ENCODE measurements at regions not wholly inside any gene's neighbourhood (a gene's known extent, or its start where the extent isn't known, plus 50 kb on each side); places are given as distances from the start of the nearest gene placed in this dataset.
"Not testable (repeated sequence)": the region's sequence is repeated elsewhere in the genome, so short reads cannot be mapped to it uniquely, and the experiment has no call there.

- TF ChIP-seq ZXDC (CRISPR knock-in tag; IDR thresholded peaks at IDR 0.05) (no peak), NAIF1 (CRISPR knock-in tag; IDR thresholded peaks at IDR 0.05; ENCODE audit: borderline replicate concordance) (no peak), ZNF780A (CRISPR knock-in tag; IDR thresholded peaks at IDR 0.05) (no peak)
Measured at GRCh38 chr5:121053055-121053985, 589.2 kb downstream of the PRR16 start (continued).

GRCh38 chr5:121055586-121055985, 591.5 kb downstream of the PRR16 start:
- Histone ChIP-seq H4K20me1 (ENCODE audit: insufficient read depth, low read length) (no peaks in the 10 kb centered on the region), H3K27ac (ENCODE audit: extremely low read length, insufficient read depth, low read length) (no peak overlapping the region), H3K4me1 (ENCODE audit: insufficient read depth, low read length) (no peaks in the 10 kb centered on the region), H2AFZ (ENCODE audit: low read length) (no peak overlapping the region), H3K27me3 (ENCODE audit: control insufficient read depth in 1 of 2, insufficient read depth in 2 of 2, low read length in 2 of 2) (no peaks in the 10 kb centered on the region), H3K4me2 (ENCODE audit: low read depth, low read length) (no peak overlapping the region), H3K9ac (ENCODE audit: insufficient read depth, low read depth, low read length) (no peak overlapping the region), H3K9me3 (ENCODE audit: low read length) (no peaks in the 10 kb centered on the region), H3K79me2 (ENCODE audit: insufficient read depth, low read length) (no peaks in the 10 kb centered on the region), H3K36me3 (replicated peaks in 1 of 2; ENCODE audit: control insufficient read depth in 1 of 2, insufficient read depth in 2 of 2, low read length in 2 of 2) (no peaks in the 10 kb centered on the region), H3K4me3 (replicated peaks in 1 of 3; ENCODE audit: insufficient read depth in 1 of 3, low read depth in 2 of 3, low read length in 3 of 3) (no peak overlapping the region)
- ATAC-seq, result no peak
- no peak for DNase-seq (ENCODE audit: low spot score)
- TF ChIP-seq ZNF589 (CRISPR knock-in tag; conservative IDR thresholded peaks at IDR 0.05), result no peak
- TF ChIP-seq ZFP82 (CRISPR knock-in tag; IDR thresholded peaks at IDR 0.05; ENCODE audit: borderline replicate concordance), result no peak
- TF ChIP-seq FLYWCH1 (CRISPR knock-in tag; IDR thresholded peaks at IDR 0.05), result no peak
- no peak for TF ChIP-seq ZEB1 (IDR thresholded peaks at IDR 0.05; ENCODE audit: insufficient replicate concordance, low read depth)
- no peak for FAIRE-seq
- intact Hi-C loops (cut with micrococcal nuclease; ENCODE audit: unreplicated experiment), result no loop called here
- BruUV-seq (replicated peaks), result no TSS peak
- in situ Hi-C loops (cut with HindIII; ENCODE audit: extremely low pct_ligation_motif_present, low pct_unique_long_range_greater_than_20kb), result no loop called here
- WGBS (ENCODE audit: low lambda C conversion rate), result 83% methylated on average over 1 of the region's 1 CpG
- POLR2A ChIA-PET, result no interaction called here
- CTCF ChIA-PET (ENCODE audit: low intra/inter-chr PET ratio, low total read pairs), result no interaction called here

- POLR2A ChIA-PET, result not testable (repeated sequence)
Measured at GRCh38 chr5:121064241-121064640, 600.1 kb downstream of the PRR16 start.

More at GRCh38 chr5:121064241-121064640, 600.1 kb downstream of the PRR16 start:
- DNase-seq (ENCODE audit: low spot score); CTCF ChIA-PET (ENCODE audit: low intra/inter-chr PET ratio, low total read pairs); intact Hi-C loops (cut with micrococcal nuclease; ENCODE audit: unreplicated experiment); H3K27me3 ChIP-seq (ENCODE audit: control insufficient read depth in 1 of 2, insufficient read depth in 2 of 2, low read length in 2 of 2); BruUV-seq (replicated peaks); H4K20me1 ChIP-seq (ENCODE audit: insufficient read depth, low read length); H2AFZ ChIP-seq (ENCODE audit: low read length); H3K4me3 ChIP-seq (replicated peaks in 1 of 3; ENCODE audit: insufficient read depth in 1 of 3, low read depth in 2 of 3, low read length in 3 of 3); ATAC-seq; H3K79me2 ChIP-seq (ENCODE audit: insufficient read depth, low read length); H3K4me1 ChIP-seq (ENCODE audit: insufficient read depth, low read length); FAIRE-seq; in situ Hi-C loops (cut with HindIII; ENCODE audit: extremely low pct_ligation_motif_present, low pct_unique_long_range_greater_than_20kb); H3K27ac ChIP-seq (ENCODE audit: extremely low read length, insufficient read depth, low read length); H3K9me3 ChIP-seq (ENCODE audit: low read length); H3K4me2 ChIP-seq (ENCODE audit: low read depth, low read length); H3K36me3 ChIP-seq (replicated peaks in 1 of 2; ENCODE audit: control insufficient read depth in 1 of 2, insufficient read depth in 2 of 2, low read length in 2 of 2); H3K9ac ChIP-seq (ENCODE audit: insufficient read depth, low read depth, low read length): not testable (repeated sequence)
- 27% methylated on average over 19 of the region's 23 CpGs for WGBS (ENCODE audit: low lambda C conversion rate)
